ENCODE measurements at regions not wholly inside any gene's neighbourhood (a gene's known extent, or its start where the extent isn't known, plus 50 kb on each side); places are given as distances from the start of the nearest gene placed in this dataset.
A peak's percentile ranks its signal among the peaks of the same experiment; 100 is the strongest.
"Not testable (repeated sequence)": the region's sequence is repeated elsewhere in the genome, so short reads cannot be mapped to it uniquely, and the experiment has no call there.

GRCh38 chr3:106473576-106474475, 605.0 kb upstream of the CBLB start:
- Mint-ChIP-seq H3K27ac (peak overlapping the region; percentile 83), H3K4me3 (no peak overlapping the region), H3K4me1 (peaks cover 8% of the 10 kb centered on the region), H3K27me3 (no peaks in the 10 kb centered on the region), H3K36me3 (ENCODE audit: low read depth) (peaks cover 18% of the 10 kb centered on the region), H3K9me3 (peaks cover 33% of the 10 kb centered on the region)
- intact Hi-C loops (cut with micrococcal nuclease): loop anchor here (1.0 to 5.0 kb wide), 12 partner anchors 46 to 1105 kb away; partner anchors contain the start of gene CBLB
- no peak for DNase-seq

DNA sequence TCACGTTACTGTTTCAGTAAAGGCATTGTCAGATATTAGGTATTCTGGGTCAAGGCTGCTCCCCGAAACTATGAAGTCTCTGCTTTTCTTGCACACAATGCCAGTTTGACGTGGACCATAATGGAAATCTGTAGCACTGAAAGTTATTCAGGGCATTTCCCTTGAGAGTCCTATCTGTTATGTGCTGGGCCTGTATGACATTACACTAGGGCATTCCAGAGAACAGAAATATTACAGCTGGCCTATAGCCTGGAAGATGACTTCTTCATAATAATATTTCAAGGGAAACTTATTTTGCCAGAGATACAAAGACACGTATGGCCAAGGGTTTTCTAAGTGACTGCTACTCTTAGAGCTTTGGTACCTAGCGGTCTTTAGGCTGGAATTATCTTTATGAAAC, 613.6 kb upstream of the CBLB start:
- no peak overlapping the region for H3K27ac Mint-ChIP-seq
- intact Hi-C loops (cut with micrococcal nuclease): no loop called here
- H3K36me3 Mint-ChIP-seq (ENCODE audit: low read depth): peaks cover 10% of the 10 kb centered on the region
- DNase-seq: no peak
- peaks cover 28% of the 10 kb centered on the region for H3K9me3 Mint-ChIP-seq
- H3K27me3 Mint-ChIP-seq: no peaks in the 10 kb centered on the region
- no peak overlapping the region for H3K4me3 Mint-ChIP-seq
- peaks cover 2% of the 10 kb centered on the region for H3K4me1 Mint-ChIP-seq

DNA sequence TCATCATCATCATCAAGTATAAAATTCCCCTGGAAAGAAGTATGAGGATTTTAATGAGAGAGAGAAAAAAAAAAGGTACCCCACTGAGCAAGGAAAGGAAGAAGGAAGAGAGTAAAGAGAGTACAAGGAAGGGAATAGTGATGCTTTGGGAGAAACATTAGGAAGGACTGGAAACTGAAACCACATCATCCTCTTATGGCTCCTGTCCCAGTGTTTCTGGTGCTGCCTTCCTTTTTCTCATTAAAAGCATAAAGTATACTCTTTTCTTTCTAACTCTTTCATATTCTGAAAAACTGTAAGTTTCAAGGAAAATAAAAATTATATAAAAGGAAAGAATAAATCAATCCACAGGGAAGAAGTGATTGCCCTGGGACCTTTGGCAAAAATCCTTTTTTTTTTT, 616.4 kb upstream of the CBLB start:
- Mint-ChIP-seq H3K4me1 (peaks cover 2% of the 10 kb centered on the region), H3K36me3 (ENCODE audit: low read depth) (no peaks in the 10 kb centered on the region), H3K27ac (no peak overlapping the region), H3K9me3 (peaks cover 21% of the 10 kb centered on the region), H3K4me3 (no peak overlapping the region), H3K27me3 (no peaks in the 10 kb centered on the region)
- DNase-seq: no peak
- intact Hi-C loops (cut with micrococcal nuclease): loop anchor here (5.0 kb wide), 1 partner anchor 42 kb away; no protein-coding TSS in a partner anchor

GRCh38 chr3:106485802-106486201, 617.0 kb upstream of the CBLB start:
- H3K36me3 Mint-ChIP-seq (ENCODE audit: low read depth): no peaks in the 10 kb centered on the region
- intact Hi-C loops (cut with micrococcal nuclease): loop anchor here (5.0 kb wide), 1 partner anchor 41 kb away; no protein-coding TSS in a partner anchor
- H3K9me3 Mint-ChIP-seq: peaks cover 21% of the 10 kb centered on the region
- DNase-seq: no peak
- peaks cover 2% of the 10 kb centered on the region for H3K4me1 Mint-ChIP-seq
- H3K4me3 Mint-ChIP-seq: no peak overlapping the region
- no peak overlapping the region for H3K27ac Mint-ChIP-seq
- no peaks in the 10 kb centered on the region for H3K27me3 Mint-ChIP-seq

GRCh38 chr3:106486945-106487639, 618.3 kb upstream of the CBLB start:
- not testable (repeated sequence) for H3K4me1 Mint-ChIP-seq; H3K27me3 Mint-ChIP-seq; H3K27ac Mint-ChIP-seq; H3K4me3 Mint-ChIP-seq; DNase-seq; H3K36me3 Mint-ChIP-seq (ENCODE audit: low read depth)
- H3K9me3 Mint-ChIP-seq: peaks cover 16% of the 10 kb centered on the region
- intact Hi-C loops (cut with micrococcal nuclease): loop anchor here (5.0 kb wide), 1 partner anchor 40 kb away; no protein-coding TSS in a partner anchor

DNA sequence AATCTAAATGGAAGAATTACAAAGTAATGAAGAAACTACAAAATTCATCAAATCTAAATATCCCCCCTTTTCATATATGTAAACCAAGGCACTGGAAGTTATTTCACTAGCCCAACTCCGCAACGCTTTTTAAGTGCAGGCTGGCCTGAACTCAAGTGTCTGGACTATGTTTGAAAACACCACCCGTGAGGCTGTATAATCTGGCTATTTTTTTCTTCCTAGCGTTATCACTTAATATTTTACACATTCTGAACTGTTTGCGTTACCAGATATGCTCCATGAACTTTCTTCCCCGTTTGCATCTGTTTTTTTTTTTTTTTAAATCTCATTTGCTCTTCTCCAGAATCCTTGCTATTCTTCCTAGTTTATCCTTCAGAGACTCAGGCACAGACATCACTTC, 619.5 kb upstream of the CBLB start:
- H3K27me3 Mint-ChIP-seq: no peaks in the 10 kb centered on the region
- H3K36me3 Mint-ChIP-seq (ENCODE audit: low read depth): no peaks in the 10 kb centered on the region
- intact Hi-C loops (cut with micrococcal nuclease): loop anchor here (5.0 kb wide), 1 partner anchor 39 kb away; no protein-coding TSS in a partner anchor
- H3K4me3 Mint-ChIP-seq: no peak overlapping the region
- no peak for DNase-seq
- H3K9me3 Mint-ChIP-seq: peaks cover 16% of the 10 kb centered on the region
- no peak overlapping the region for H3K27ac Mint-ChIP-seq
- peaks cover 2% of the 10 kb centered on the region for H3K4me1 Mint-ChIP-seq

DNA sequence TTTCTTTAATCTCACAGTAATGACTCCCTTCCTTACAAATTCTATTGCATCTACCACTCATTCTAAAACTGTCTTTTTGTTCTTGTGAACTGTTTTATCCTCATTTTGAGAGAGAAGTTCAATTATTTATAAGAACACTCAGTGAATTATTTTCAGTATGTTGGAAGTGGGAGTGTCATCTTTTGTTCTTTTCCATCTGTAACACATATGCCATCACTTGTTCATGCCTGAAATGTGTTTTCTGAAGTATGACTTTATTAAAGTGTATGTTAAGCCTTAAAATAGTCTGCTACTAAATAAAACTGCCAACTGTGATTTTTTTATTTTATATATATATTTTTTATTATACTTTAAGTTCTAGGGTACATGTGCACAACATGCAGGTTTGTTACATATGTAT, 623.0 kb upstream of the CBLB start:
- H3K27me3 Mint-ChIP-seq: no peaks in the 10 kb centered on the region
- H3K9me3 Mint-ChIP-seq: peaks cover 9% of the 10 kb centered on the region
- H3K4me1 Mint-ChIP-seq: no peaks in the 10 kb centered on the region
- no peak for DNase-seq
- H3K36me3 Mint-ChIP-seq (ENCODE audit: low read depth): no peaks in the 10 kb centered on the region
- intact Hi-C loops (cut with micrococcal nuclease): no loop called here
- no peak overlapping the region for H3K27ac Mint-ChIP-seq
- no peak overlapping the region for H3K4me3 Mint-ChIP-seq

DNA sequence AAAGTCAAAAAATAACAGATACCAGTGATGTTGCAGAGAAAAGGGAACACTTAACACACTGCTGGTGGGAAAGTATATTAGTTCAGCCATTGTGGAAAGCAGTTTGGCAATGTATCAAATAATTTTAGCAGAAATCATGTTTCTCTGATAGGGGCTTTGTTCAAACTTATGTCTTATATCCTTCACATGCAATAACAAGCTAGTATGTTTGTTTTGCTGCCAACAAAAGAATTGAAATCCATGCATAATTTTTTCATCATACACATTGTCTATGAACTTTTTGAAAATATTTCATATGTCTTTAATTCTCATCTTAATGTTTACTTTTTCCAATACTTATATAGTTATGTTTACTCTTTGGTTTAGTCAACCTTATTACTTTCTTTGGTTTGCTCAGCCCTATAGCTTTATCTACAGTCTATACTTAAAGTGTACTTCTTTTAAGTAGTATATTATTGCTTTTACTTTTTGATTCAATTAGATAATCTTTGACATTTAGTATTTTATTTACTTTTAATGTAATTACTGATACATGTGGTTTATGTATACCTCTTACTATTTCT, 639.6 kb upstream of the CBLB start:
- Mint-ChIP-seq H3K9me3 (peaks cover 12% of the 10 kb centered on the region), H3K4me1 (peaks cover 5% of the 10 kb centered on the region), H3K4me3 (no peak overlapping the region), H3K36me3 (ENCODE audit: low read depth) (peaks cover 2% of the 10 kb centered on the region), H3K27ac (no peak overlapping the region), H3K27me3 (no peaks in the 10 kb centered on the region)
- intact Hi-C loops (cut with micrococcal nuclease): no loop called here
- DNase-seq: no peak

- H3K4me1 Mint-ChIP-seq: peaks cover 5% of the 10 kb centered on the region
- peaks cover 12% of the 10 kb centered on the region for H3K9me3 Mint-ChIP-seq
- intact Hi-C loops (cut with micrococcal nuclease): no loop called here
- H3K4me3 Mint-ChIP-seq: no peak overlapping the region
- H3K27me3 Mint-ChIP-seq: no peaks in the 10 kb centered on the region
- no peak overlapping the region for H3K27ac Mint-ChIP-seq
- H3K36me3 Mint-ChIP-seq (ENCODE audit: low read depth): no peaks in the 10 kb centered on the region
- no peak for DNase-seq
Measured at GRCh38 chr3:106510206-106510605, 641.4 kb upstream of the CBLB start.

GRCh38 chr3:106512846-106513245, 644.0 kb upstream of the CBLB start:
- H3K4me1 Mint-ChIP-seq: peaks cover 2% of the 10 kb centered on the region
- H3K27me3 Mint-ChIP-seq: no peaks in the 10 kb centered on the region
- H3K36me3 Mint-ChIP-seq (ENCODE audit: low read depth): no peaks in the 10 kb centered on the region
- no peak overlapping the region for H3K4me3 Mint-ChIP-seq
- DNase-seq: no peak
- H3K9me3 Mint-ChIP-seq: peaks cover 8% of the 10 kb centered on the region
- no peak overlapping the region for H3K27ac Mint-ChIP-seq
- intact Hi-C loops (cut with micrococcal nuclease): no loop called here

GRCh38 chr3:106514431-106514830, 645.6 kb upstream of the CBLB start:
- H3K4me3 Mint-ChIP-seq: no peak overlapping the region
- no peaks in the 10 kb centered on the region for H3K36me3 Mint-ChIP-seq (ENCODE audit: low read depth)
- no peaks in the 10 kb centered on the region for H3K27me3 Mint-ChIP-seq

DNA sequence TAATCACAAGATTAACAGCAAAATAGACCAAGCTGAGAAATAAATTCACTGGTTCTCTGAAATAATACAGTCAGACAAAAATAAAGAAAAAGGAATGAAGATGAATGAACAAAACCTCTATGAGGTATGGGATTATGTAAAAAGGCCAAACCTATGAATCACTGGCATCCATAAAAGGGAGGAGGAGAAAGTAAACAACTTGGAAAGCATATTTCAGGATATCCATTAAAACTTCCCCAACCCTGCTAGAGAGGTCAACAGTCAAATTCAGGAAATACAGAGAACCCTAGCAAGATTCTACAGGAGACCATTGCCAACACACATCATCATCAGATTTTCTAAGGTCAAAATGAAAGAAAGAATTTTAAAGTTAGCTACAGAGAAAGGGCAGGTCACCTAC, 649.7 kb upstream of the CBLB start:
- no peak overlapping the region for H3K27ac Mint-ChIP-seq
- H3K4me1 Mint-ChIP-seq: peaks cover 2% of the 10 kb centered on the region
- no peaks in the 10 kb centered on the region for H3K27me3 Mint-ChIP-seq
- no peaks in the 10 kb centered on the region for H3K36me3 Mint-ChIP-seq (ENCODE audit: low read depth)
- no peak for DNase-seq
- H3K4me3 Mint-ChIP-seq: no peak overlapping the region
- intact Hi-C loops (cut with micrococcal nuclease): no loop called here
- H3K9me3 Mint-ChIP-seq: peaks cover 18% of the 10 kb centered on the region

More at GRCh38 chr3:106514431-106514830, 645.6 kb upstream of the CBLB start:
- H3K27ac Mint-ChIP-seq: no peak overlapping the region
- H3K9me3 Mint-ChIP-seq: peaks cover 16% of the 10 kb centered on the region
- DNase-seq: no peak
- intact Hi-C loops (cut with micrococcal nuclease): no loop called here
- H3K4me1 Mint-ChIP-seq: peaks cover 2% of the 10 kb centered on the region

GRCh38 chr3:106522397-106522796, 653.6 kb upstream of the CBLB start:
- H3K4me3 Mint-ChIP-seq: no peak overlapping the region
- H3K4me1 Mint-ChIP-seq: peaks cover 4% of the 10 kb centered on the region
- no peak for DNase-seq
- H3K9me3 Mint-ChIP-seq: peaks cover 30% of the 10 kb centered on the region
- intact Hi-C loops (cut with micrococcal nuclease): no loop called here
- H3K27ac Mint-ChIP-seq: no peak overlapping the region
- H3K36me3 Mint-ChIP-seq (ENCODE audit: low read depth): peaks cover 1% of the 10 kb centered on the region
- H3K27me3 Mint-ChIP-seq: no peaks in the 10 kb centered on the region

- peak; percentile 6 for DNase-seq
- H3K4me3 Mint-ChIP-seq: no peak overlapping the region
- H3K27me3 Mint-ChIP-seq: no peaks in the 10 kb centered on the region
- peaks cover 24% of the 10 kb centered on the region for H3K4me1 Mint-ChIP-seq
- H3K36me3 Mint-ChIP-seq (ENCODE audit: low read depth): peaks cover 9% of the 10 kb centered on the region
- H3K27ac Mint-ChIP-seq: peak overlapping the region; percentile 39
- intact Hi-C loops (cut with micrococcal nuclease): loop anchor here (1.0 to 5.0 kb wide), 5 partner anchors 42 to 196 kb away; no protein-coding TSS in a partner anchor
- H3K9me3 Mint-ChIP-seq: peaks cover 36% of the 10 kb centered on the region
Measured at GRCh38 chr3:106528932-106529331, 660.1 kb upstream of the CBLB start.
